Gastrocnemius medialis (tissue), 4 donors: ENCODE measurements at regions not wholly inside any gene's neighbourhood (a gene's known extent, or its start where the extent isn't known, plus 50 kb on each side); places are given as distances from the start of the nearest gene placed in this dataset.

Experiments
- POLR2A ChIP-seq, 2 donors: fragments of 450-650 bp; IDR thresholded peaks; one replicate each; pipeline ENCODE4 v1.6.1; 2017; ENCODE audit warnings: antibody characterized with exemption in 2 of 2, mild to moderate bottlenecking in 2 of 2, moderate library complexity in 2 of 2
- TF ChIP-seq, protein P1 (sequence below), 5 experiments: fragments of 450-650 bp in 3 of 5; fragments of 200-600 bp in 2 of 5; sonication (generic) in 2 of 5; IDR thresholded peaks in 4 of 5; conservative IDR thresholded peaks in 1 of 5; 1 replicate in 4 of 5; 2 replicates in 1 of 5; pipeline ENCODE4 v1.5.1; 2016 to 2019; ENCODE audit warnings: antibody characterized with exemption in 5 of 5, mild to moderate bottlenecking in 3 of 5, moderate library complexity in 3 of 5

DNA sequence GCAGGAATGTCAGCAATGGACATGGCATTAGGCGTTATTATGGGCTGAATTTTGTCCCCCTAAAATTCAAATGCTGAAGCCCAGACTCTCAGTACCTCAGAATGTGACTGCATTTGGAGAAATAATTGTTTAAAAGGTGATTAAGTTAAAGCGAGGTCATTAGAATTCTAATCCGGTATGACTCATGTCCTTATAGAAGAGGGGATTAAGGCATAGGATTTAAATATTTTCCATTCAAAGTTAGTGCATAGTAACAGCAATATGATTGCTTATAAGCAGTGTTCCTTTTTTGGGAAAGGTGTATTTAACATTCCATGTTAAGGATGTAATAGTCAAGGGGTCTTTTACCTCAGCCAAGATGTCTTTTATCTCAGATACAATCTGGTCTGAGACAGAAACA, 95.5 kb downstream of the NHLRC3 start:
- TF ChIP-seq, protein P1, sequence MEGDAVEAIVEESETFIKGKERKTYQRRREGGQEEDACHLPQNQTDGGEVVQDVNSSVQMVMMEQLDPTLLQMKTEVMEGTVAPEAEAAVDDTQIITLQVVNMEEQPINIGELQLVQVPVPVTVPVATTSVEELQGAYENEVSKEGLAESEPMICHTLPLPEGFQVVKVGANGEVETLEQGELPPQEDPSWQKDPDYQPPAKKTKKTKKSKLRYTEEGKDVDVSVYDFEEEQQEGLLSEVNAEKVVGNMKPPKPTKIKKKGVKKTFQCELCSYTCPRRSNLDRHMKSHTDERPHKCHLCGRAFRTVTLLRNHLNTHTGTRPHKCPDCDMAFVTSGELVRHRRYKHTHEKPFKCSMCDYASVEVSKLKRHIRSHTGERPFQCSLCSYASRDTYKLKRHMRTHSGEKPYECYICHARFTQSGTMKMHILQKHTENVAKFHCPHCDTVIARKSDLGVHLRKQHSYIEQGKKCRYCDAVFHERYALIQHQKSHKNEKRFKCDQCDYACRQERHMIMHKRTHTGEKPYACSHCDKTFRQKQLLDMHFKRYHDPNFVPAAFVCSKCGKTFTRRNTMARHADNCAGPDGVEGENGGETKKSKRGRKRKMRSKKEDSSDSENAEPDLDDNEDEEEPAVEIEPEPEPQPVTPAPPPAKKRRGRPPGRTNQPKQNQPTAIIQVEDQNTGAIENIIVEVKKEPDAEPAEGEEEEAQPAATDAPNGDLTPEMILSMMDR (IDR thresholded peaks at IDR 0.05 in 4 of 5, conservative IDR thresholded peaks at IDR 0.05 in 1 of 5), result no peak
- TF ChIP-seq POLR2A (IDR thresholded peaks at IDR 0.05), result no peak
